PFSK-1 (cell line): ENCODE measurements at regions not wholly inside any gene's neighbourhood (a gene's known extent, or its start where the extent isn't known, plus 50 kb on each side); places are given as distances from the start of the nearest gene placed in this dataset.

Source experiments
- FOXP2 ChIP-seq: optimal IDR thresholded peaks from 2 replicates; pipeline ENCODE3; 2011; ENCODE audit warnings: borderline replicate concordance, control low read depth, inconsistent platforms; ENCODE audit not compliant: insufficient read depth; ENCODE audit errors: extremely low read length, extremely low read depth
- POLR2AphosphoS5 ChIP-seq: IDR thresholded peaks from 2 replicates; pipeline ENCODE4 v1.6.1; 2012; ENCODE audit warnings: low read depth, mild to moderate bottlenecking, control low read depth, low read length, moderate library complexity
- SIN3A ChIP-seq: IDR thresholded peaks from 2 replicates; pipeline ENCODE4 v1.6.1; 2012; ENCODE audit warnings: mild to moderate bottlenecking, low read length, moderate library complexity, borderline replicate concordance; ENCODE audit not compliant: insufficient read depth
- TAF1 ChIP-seq: IDR thresholded peaks from 2 replicates; pipeline ENCODE4 v1.6.1; 2012; ENCODE audit warnings: low read length, control low read depth, borderline replicate concordance; ENCODE audit not compliant: insufficient read depth
- TF ChIP-seq, protein P1 (sequence below), 2 experiments: IDR thresholded peaks; 2 replicates each; pipeline versions ENCODE4 v1.6.1 to v1.8.0; 2011 to 2012; ENCODE audit warnings: low read depth in 2 of 2, low read length in 2 of 2, control low read depth in 1 of 2, inconsistent platforms in 1 of 2, mild to moderate bottlenecking in 1 of 2, moderate library complexity in 1 of 2; ENCODE audit not compliant: insufficient read depth in 1 of 2

DNA sequence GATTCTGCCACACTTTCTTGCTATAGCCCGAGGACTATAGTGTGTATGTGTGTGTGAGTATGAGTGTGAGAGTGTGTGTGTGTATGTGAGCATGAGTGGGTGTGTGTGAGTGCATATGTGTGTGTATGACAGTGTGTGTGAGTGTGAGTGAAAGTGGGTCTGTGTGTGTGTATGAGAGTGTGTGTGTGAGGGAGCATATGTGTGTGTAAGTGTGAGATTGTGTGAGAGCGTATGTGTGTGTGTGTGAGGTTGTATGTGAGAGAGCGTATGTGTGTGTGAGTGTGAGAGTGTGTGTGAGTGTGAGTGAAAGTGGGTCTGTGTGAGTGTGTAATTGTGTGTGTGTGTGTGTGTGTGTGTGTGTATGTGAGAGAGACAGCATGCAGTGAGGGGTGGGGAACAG, 89.0 kb upstream of the ACSL3 start:
- TF ChIP-seq TAF1 (no peak), SIN3A (no peak), POLR2AphosphoS5 (no peak), FOXP2 (no peak)
- TF ChIP-seq, protein P1, sequence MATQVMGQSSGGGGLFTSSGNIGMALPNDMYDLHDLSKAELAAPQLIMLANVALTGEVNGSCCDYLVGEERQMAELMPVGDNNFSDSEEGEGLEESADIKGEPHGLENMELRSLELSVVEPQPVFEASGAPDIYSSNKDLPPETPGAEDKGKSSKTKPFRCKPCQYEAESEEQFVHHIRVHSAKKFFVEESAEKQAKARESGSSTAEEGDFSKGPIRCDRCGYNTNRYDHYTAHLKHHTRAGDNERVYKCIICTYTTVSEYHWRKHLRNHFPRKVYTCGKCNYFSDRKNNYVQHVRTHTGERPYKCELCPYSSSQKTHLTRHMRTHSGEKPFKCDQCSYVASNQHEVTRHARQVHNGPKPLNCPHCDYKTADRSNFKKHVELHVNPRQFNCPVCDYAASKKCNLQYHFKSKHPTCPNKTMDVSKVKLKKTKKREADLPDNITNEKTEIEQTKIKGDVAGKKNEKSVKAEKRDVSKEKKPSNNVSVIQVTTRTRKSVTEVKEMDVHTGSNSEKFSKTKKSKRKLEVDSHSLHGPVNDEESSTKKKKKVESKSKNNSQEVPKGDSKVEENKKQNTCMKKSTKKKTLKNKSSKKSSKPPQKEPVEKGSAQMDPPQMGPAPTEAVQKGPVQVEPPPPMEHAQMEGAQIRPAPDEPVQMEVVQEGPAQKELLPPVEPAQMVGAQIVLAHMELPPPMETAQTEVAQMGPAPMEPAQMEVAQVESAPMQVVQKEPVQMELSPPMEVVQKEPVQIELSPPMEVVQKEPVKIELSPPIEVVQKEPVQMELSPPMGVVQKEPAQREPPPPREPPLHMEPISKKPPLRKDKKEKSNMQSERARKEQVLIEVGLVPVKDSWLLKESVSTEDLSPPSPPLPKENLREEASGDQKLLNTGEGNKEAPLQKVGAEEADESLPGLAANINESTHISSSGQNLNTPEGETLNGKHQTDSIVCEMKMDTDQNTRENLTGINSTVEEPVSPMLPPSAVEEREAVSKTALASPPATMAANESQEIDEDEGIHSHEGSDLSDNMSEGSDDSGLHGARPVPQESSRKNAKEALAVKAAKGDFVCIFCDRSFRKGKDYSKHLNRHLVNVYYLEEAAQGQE (IDR thresholded peaks at IDR 0.05; ENCODE audit: insufficient read depth in 1 of 2, low read depth in 2 of 2, low read length in 2 of 2): no peak

DNA sequence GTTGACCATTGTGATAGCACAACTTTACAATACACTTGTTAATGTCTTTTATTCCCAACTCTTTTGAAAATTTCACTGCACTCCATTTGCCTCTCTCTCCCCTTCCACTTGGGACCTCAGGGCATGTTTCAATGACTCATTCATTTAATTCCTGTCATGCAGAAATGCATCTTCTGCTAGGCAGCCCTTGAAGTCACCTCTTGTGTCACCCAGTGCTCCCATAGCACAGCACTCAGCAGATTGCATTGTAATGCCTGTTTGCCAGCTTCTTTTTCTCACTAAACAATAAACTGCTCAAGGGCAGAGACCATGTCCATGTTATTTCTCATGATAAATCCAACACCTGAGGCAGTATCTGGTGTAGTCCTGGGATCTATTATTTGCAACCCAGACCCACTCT, 85.9 kb upstream of the ACSL3 start:
- TF ChIP-seq SIN3A: no peak
- TF ChIP-seq FOXP2: no peak
- no peak for TF ChIP-seq POLR2AphosphoS5
- no peak for TF ChIP-seq TAF1
- TF ChIP-seq, protein P1 (IDR thresholded peaks at IDR 0.05; ENCODE audit: insufficient read depth in 1 of 2, low read depth in 2 of 2, low read length in 2 of 2): no peak

DNA sequence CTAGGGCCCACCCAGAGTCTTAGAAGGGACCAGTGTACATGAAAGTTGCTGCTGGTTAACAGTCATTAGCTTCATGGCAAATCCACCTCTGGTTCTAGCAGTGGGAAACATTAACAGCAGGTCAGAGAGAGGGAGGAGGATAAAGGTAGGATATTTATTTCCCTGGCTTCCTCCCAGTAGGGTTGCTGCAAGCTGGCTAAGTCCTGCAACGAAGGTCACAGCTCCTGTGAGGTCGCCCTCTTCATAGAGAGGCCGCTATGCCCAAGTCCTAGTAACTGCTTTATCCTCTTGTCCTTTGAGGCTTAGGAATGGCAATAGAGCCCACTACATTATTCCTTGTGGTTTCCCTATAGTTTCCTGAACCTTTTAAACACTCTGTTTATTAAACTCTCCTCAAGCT, 84.0 kb upstream of the ACSL3 start:
- TF ChIP-seq SIN3A (no peak), TAF1 (no peak), POLR2AphosphoS5 (no peak), FOXP2 (no peak)
- TF ChIP-seq, protein P1 (IDR thresholded peaks at IDR 0.05; ENCODE audit: insufficient read depth in 1 of 2, low read depth in 2 of 2, low read length in 2 of 2): no peak

DNA sequence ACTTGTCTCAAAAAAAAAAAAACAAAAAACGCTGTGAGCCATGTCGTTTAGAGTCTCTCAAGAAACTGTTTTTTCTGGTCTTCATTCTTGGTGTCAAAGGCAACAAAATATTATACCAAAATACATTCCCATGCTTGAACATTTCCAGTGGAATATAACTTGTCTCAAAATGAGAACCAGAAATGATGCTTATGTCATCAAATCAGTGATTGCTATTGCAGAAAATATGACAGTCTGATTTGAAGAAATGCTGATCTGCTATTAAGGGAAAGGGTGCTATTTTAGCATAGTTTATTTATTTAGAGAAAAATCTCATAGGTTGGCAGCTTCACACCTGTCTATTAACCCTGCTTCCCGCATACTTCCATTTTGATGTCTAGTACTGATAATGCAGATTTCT, 82.4 kb upstream of the ACSL3 start:
- TF ChIP-seq, protein P1 (IDR thresholded peaks at IDR 0.05; ENCODE audit: insufficient read depth in 1 of 2, low read depth in 2 of 2, low read length in 2 of 2): no peak
- no peak for TF ChIP-seq TAF1
- TF ChIP-seq SIN3A: no peak
- no peak for TF ChIP-seq FOXP2
- TF ChIP-seq POLR2AphosphoS5: no peak
